RWPE2 (cell line): ENCODE measurements at regions not wholly inside any gene's neighbourhood (a gene's known extent, or its start where the extent isn't known, plus 50 kb on each side); places are given as distances from the start of the nearest gene placed in this dataset.

Experiments used
- ATAC-seq: fragments of 200-7000 bp; cut with Tn5 transposase; 3 replicates; pipeline ENCODE4 v1.9.1; 2021; ENCODE audit warnings: low read depth
- DNase-seq: peaks from one replicate; pipeline ENCODE4 v3.0.0-alpha.2; 2020; ENCODE audit warnings: low spot score
- H3K27ac ChIP-seq: fragments of 450-650 bp; 2 replicates; pipeline ENCODE4 v1.5.1; 2017; ENCODE audit warnings: mild to moderate bottlenecking; ENCODE audit not compliant: poor library complexity, severe bottlenecking
- H3K27me3 ChIP-seq: fragments of 250-450 bp; sonication (Bioruptor Pico); 2 replicates; pipeline ENCODE4 v1.5.1; 2021; ENCODE audit warnings: mild to moderate bottlenecking, moderate library complexity; ENCODE audit not compliant: insufficient read depth, poor library complexity, severe bottlenecking
- H3K36me3 ChIP-seq: fragments of 250-450 bp; sonication (Bioruptor Pico); 2 replicates; pipeline ENCODE4 v1.5.1; 2020; ENCODE audit warnings: low read depth, mild to moderate bottlenecking, moderate library complexity
- H3K4me1 ChIP-seq: fragments of 250-450 bp; sonication (Bioruptor Pico); 2 replicates; pipeline ENCODE4 v1.5.1; 2021; ENCODE audit warnings: mild to moderate bottlenecking, moderate library complexity; ENCODE audit not compliant: insufficient read depth, poor library complexity, severe bottlenecking
- H3K4me3 ChIP-seq: fragments of 250-450 bp; sonication (Bioruptor Pico); 2 replicates; pipeline ENCODE4 v1.5.1; 2021; ENCODE audit warnings: mild to moderate bottlenecking, moderate library complexity; ENCODE audit not compliant: severe bottlenecking
- H3K9me3 ChIP-seq: fragments of 250-450 bp; sonication (Bioruptor Pico); 2 replicates; pipeline ENCODE4 v1.5.1; 2021; ENCODE audit warnings: mild to moderate bottlenecking, moderate library complexity; ENCODE audit not compliant: severe bottlenecking
- CTCF ChIP-seq: fragments of 450-650 bp; IDR thresholded peaks from one replicate; pipeline ENCODE4 v1.5.1; 2017; ENCODE audit warnings: mild to moderate bottlenecking, moderate library complexity; ENCODE audit not compliant: poor library complexity, severe bottlenecking

DNA sequence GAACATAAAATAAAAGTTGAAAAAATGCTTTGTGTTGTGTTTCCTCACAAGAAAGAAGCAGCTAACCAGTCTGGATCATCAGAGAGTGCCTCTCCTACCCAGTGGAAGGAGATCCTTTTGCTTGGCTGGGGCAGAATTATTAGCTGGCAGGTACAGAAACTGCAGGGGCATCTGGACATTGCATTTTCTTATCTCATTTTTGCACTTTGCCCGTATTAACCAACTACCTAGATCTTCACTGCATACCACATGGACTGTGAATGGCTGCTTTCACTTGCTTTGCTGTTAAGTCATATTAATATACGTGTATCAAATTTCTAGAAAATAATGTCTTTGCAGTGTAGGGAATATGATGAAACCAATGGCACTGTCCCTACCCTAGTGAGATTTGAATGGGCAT, 52.9 kb upstream of the PDGFRA start:
- Histone ChIP-seq H3K4me1 (no peaks in the 10 kb centered on the region), H3K27me3 (no peaks in the 10 kb centered on the region), H3K9me3 (no peaks in the 10 kb centered on the region), H3K4me3 (no peak overlapping the region), H3K36me3 (no peaks in the 10 kb centered on the region), H3K27ac (no peak overlapping the region)
- ATAC-seq, result no peak
- no peak for TF ChIP-seq CTCF
- no peak for DNase-seq
